CD4-positive, alpha-beta T cell treated with Interleukin-6 for 4 hours (primary cell): ENCODE measurements at regions not wholly inside any gene's neighbourhood (a gene's known extent, or its start where the extent isn't known, plus 50 kb on each side); places are given as distances from the start of the nearest gene placed in this dataset.
"Not testable (repeated sequence)": the region's sequence is repeated elsewhere in the genome, so short reads cannot be mapped to it uniquely, and the experiment has no call there.

Experiments
- DNase-seq: peaks from one replicate; pipeline ENCODE4 v3.0.0-alpha.2; 2020; ENCODE audit warnings: mixed read lengths

- DNase-seq = no peak
These were observed 118.9 kb upstream of the ADRA1B start for GRCh38 chr5:159797261-159797970.

GRCh38 chr5:159799701-159800100 lies 116.6 kb upstream of the ADRA1B start:
- no peak for DNase-seq

GRCh38 chr5:159800131-159800840 lies 116.0 kb upstream of the ADRA1B start:
- no peak for DNase-seq

GRCh38 chr5:159801303-159801702 lies 115.0 kb upstream of the ADRA1B start:
- DNase-seq = no peak

GRCh38 chr5:159802661-159803060 lies 113.6 kb upstream of the ADRA1B start:
- no peak for DNase-seq

GRCh38 chr5:159804121-159804520 lies 112.2 kb upstream of the ADRA1B start:
- no peak for DNase-seq

- DNase-seq = no peak
These were observed 111.3 kb upstream of the ADRA1B start for GRCh38 chr5:159805021-159805420.

- not testable (repeated sequence) for DNase-seq
These were observed 109.1 kb upstream of the ADRA1B start for GRCh38 chr5:159807135-159807534.

GRCh38 chr5:159807586-159807985 lies 108.7 kb upstream of the ADRA1B start:
- no peak for DNase-seq

GRCh38 chr5:159811712-159812111 lies 104.6 kb upstream of the ADRA1B start:
- DNase-seq = no peak

GRCh38 chr5:159812759-159813158 lies 103.5 kb upstream of the ADRA1B start:
- DNase-seq = not testable (repeated sequence)

- DNase-seq = no peak
These were observed 102.1 kb upstream of the ADRA1B start for GRCh38 chr5:159814222-159814621.

GRCh38 chr5:159814805-159815585 lies 101.3 kb upstream of the ADRA1B start:
- DNase-seq = no peak

GRCh38 chr5:159817262-159818029 lies 98.8 kb upstream of the ADRA1B start:
- no peak for DNase-seq

GRCh38 chr5:159819591-159820411 lies 96.5 kb upstream of the ADRA1B start:
- no peak for DNase-seq

- no peak for DNase-seq
These were observed 95.6 kb upstream of the ADRA1B start for GRCh38 chr5:159820692-159821091.

- DNase-seq = no peak
These were observed 94.8 kb upstream of the ADRA1B start for GRCh38 chr5:159821461-159821940.

GRCh38 chr5:159824188-159825161 lies 91.8 kb upstream of the ADRA1B start:
- DNase-seq = no peak

- DNase-seq = no peak
These were observed 90.7 kb upstream of the ADRA1B start for GRCh38 chr5:159825551-159826051.
